HG02678 (cell line): ENCODE measurements at regions not wholly inside any gene's neighbourhood (a gene's known extent, or its start where the extent isn't known, plus 50 kb on each side); places are given as distances from the start of the nearest gene placed in this dataset.
"Not testable (repeated sequence)": the region's sequence is repeated elsewhere in the genome, so short reads cannot be mapped to it uniquely, and the experiment has no call there.

Source experiments
- ATAC-seq: cut with Tn5 transposase; IDR thresholded peaks from one replicate; pipeline ENCODE4 v1.9.1; 2021; ENCODE audit warnings: mild to moderate bottlenecking, moderate library complexity; ENCODE audit not compliant: unreplicated experiment

DNA sequence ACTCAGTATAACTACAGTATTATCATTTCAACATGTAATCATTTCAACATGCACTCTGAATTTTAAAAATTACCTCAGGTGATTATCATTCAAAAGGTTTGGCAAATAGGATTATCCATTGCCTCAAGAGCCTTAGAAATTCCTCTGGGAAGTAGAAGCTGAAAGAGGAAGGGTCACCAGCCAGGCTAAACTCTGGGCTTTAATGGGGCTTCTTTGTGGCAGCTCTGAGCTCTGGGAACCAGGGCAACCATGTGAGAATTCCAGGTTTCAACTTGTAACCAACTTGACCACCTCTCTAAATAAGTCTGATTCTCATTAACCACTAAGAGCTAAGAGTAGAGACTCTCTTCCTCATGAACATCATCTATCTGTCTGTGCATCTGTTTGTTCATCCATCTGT is 117.2 kb upstream of the MED14 start:
- no peak for ATAC-seq

DNA sequence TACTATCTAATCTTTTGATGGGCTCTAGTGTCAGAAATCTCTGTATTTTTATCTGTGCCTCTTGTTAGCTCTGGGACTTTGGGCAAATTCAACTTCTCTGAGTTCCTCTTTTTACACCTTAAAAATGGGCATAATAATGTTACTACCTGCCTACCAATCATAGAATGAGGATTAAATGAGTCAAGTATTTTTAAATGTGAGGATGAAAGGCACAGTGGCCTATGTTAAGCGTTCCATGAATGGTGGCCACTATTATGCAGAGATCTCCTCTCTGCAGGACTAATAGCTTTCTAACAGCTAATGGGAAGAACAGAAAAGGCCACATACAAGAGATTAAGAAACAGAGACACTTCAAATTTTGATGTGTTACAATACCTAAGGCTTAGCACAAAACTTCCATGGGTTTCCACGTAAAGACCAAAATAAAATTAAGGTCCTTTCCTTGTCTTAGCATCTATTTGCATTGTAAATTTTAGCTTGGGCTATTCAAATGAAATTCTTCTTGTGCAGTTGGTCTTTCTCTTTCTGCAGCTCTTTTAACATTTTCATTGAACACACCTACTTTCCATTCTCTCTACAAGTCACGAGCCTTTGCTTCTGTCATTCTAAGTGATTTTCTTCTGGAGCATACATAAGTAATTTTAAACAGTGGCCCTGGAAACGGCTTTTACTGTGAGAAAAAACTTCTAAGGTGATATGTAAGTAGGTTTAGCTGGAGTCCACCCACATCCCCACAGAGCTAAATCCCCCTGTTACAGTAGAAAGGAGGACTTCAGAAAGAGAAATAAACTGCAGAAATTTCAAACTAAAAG is 117.9 kb upstream of the MED14 start:
- ATAC-seq, result no peak

DNA sequence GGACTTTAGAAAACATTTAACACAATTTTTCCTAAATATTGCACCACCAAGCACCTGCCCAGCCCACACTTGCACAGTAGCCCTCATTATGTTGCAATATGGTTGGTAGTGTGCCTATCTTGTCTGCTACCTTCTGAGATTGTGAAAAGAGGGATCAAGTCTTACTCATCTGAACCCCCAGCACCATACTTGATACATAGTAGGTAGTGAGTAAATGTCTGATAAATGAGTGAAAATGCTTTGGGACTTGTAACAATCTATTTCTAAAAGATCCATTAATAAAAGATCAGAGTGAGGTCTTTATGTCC is 118.4 kb upstream of the MED14 start:
- no peak for ATAC-seq

DNA sequence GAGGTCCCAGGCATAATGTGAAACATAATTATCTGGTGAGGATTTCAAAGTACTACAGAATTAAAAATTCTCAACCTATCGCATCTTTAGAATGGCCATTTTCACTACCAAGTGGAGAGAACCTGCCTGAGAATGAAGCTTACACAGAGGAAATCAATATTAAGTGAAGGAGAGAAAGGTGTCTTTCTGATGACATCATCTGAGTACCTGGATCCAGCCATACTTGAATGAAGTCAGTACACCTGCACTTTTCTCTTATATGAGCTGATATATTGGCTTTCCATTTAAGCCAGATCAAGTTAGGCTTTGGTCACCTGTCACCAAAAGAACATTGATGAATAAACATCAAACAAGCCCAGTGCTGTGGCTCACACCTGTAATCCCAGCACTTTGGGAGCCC is 118.9 kb upstream of the MED14 start:
- no peak for ATAC-seq

DNA sequence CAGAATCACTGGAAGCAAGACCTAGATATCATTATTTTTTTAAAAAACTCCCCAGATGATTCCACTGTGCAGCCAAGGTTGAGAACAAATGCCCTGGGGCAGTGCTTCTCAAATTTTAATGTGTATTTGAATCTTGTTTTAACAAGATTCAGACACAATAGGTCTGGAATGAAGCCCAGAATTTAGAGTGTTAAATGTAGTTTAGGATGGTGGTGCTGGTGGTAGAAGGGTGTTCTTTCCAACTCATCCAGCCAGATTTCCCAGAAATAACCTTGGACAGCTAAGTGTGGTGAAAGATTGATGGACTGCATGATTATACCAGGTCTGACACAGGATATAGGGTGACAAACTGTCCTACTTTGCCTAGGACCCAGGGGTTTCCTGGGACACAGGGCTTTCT is 120.1 kb upstream of the MED14 start:
- ATAC-seq, result no peak

DNA sequence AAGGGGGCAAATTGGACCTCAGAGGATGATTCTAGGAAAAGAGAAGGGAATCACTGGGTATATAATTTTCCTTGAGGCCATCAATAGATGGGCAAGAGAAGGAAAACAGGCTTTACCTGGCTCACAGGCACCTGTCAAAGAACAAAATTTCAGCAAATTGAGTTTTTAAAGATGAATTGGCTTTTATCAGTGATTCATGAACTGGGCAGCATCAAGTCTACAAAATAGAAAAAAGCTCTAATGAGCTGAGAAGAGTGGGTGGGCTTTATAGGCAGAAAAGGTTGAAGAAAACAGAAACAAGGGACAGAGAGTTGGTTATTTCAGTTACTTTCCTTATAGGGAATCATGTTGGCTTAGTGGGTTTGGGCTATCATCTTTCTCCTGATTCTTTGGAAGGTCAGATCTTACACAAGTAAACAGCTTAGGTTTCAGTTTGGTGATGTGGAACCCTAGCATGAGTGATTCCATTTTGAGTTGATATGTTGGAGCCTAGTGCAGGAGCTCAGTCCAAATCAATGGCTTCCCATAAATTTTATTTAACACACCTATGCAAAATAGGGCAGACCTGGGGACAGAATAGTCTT is 120.7 kb upstream of the MED14 start:
- no peak for ATAC-seq

DNA sequence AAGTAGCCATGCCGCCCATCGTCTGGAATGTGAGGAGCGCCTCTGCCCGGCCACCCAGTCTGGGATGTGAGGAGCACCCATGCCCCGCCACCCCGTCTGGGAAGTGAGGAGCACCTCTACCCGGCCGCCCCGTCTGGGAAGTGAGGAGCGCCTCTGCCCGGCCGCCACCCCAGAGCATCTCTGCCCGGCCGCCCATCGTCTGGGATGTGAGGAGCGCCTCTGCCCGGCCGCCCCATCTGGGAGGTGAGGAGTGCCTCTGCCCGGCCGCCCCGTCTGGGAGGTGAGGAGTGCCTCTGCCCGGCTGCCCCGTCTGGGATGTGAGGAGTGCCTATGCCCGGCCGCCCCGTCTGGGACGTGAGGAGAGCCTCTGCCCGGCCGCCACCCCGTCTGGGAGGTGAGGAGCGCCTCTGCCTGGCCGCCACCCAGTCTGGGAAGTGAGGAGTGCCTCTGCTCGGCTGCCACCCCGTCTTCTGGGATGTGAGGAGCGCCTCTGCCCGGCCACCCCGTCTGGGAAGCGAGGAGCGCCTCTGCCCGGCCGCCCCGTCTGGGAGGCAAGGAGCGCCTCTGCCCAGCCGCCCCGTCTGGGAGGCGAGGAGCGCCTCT is 126.7 kb upstream of the MED14 start:
- not testable (repeated sequence) for ATAC-seq

DNA sequence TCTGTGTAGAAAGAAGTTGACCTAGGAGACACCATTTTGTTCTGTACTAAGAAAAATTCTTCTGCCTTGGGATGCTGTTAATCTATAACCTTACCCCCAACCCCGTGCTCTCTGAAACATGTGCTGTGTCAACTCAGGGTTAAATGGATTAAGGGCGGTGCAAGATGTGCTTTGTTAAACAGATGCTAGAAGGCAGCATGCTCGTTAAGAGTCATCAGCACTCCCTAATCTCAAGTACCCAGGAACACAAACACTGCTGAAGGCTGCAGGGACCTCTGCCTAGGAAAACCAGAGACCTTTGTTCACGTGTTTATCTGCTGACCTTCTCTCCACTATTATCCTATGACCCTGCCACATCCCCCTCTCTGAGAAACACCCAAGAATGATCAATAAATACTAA is 127.9 kb upstream of the MED14 start:
- not testable (repeated sequence) for ATAC-seq

DNA sequence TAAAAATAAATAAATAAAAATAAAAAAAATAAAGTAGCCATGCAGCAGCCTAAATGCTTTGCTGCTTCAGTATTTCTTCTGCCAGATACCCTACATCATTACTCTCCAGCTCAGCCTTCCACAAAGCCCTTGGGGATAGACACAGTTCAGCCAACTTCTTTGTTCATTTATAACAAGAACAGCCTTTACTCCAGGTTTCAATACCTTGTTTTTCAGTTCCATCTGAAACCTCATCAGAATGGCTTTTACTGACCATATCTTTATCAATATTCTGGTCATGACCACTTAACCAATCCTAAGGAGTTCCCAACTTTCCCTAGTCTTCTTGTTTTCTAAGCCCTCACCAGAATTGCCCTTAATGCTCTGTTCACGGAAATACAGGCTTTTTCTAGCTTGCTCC is 128.3 kb upstream of the MED14 start:
- ATAC-seq, result no peak

DNA sequence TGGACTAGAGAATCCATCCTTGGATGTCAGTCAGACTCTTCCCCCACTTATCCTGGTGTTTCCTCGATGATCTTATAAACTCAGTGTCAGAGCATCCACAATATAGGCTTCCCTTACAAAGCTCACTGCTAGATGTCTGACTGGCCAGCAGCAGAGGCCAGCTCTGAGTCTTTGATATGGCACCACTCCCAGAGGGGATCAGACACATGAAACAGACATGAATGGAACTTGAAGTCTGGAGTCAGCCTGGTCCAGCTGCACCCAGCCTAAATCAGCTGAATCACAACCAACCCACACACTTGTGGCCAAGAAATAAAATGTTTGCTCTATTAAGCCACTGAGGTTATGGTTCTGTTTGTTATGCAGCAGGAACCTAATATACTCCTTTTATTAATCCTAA is 129.6 kb upstream of the MED14 start:
- no peak for ATAC-seq

DNA sequence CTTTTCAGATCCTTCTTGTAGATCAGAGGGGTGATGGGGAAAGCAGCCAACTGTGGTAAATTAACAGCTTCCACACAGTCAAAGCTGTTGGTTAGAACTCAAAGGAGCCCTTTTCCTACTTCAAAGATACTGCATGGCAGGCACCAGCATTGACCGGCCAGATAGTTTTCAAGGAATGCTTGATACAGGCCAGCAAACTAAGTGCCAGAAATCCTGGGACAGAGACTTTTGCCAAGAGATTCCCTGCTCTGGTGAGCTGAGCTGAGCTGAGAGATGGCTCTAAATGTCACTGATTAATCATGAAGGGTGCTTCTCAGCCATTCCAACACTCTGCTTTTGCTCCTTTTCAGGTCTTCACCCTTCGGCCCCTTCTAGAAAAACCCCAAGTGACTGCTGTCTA is 131.6 kb upstream of the MED14 start:
- no peak for ATAC-seq

DNA sequence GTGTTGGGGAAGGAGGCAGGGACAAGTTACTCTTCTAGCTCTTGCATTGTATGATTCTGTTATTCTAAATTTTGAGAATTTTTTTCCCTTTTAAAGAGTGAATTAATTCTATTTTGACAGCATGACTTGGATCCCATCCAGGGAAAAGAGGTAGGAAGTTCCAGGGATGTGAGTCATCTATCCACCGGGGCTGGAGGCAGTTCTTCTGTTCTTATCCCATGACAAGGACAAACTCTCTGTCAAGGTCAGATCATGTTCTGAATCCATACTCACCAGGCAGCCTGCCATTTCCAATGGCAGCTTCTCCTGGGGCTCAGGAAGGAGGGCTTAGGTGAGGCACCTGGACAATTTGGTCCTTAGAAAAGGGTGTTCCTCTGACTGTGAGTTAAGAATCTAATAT is 132.0 kb upstream of the MED14 start:
- ATAC-seq, result no peak

DNA sequence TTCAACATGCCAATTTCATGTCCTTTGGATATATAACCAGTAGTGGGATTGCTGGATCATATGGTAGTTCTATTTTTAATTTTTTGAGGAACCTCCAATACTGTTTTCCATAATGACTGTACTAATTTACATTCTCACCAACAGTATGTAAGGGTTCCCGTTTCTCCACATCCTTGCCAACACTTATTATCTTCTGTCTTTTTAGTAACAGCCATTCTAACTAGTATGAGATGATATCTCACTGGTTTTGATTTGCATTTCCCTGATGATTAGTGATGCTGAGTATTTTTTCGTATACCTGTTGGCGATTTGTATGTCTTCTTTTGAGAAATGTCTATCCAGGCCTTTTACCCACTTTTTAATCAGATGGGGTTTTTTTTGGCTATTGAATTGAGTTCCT is 133.5 kb upstream of the MED14 start:
- no peak for ATAC-seq

DNA sequence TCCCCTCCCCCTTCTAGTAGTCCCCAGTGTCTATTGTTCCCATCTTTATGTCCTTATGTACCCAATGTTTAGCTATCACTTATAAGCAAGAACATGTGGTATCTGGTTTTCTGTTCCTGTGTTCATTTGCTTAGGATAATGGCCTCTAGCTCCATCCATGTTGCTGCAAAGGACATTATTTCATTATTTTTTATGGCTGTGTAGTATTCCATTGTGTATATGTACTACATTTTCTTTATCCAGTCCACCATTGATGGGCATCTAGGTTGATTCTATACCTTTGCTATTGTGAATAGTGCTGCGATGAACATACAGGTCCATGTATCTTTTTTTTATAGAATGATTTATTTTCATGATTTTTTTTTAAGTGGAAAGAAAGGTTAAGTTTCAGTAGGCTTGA is 135.6 kb upstream of the MED14 start:
- not testable (repeated sequence) for ATAC-seq

DNA sequence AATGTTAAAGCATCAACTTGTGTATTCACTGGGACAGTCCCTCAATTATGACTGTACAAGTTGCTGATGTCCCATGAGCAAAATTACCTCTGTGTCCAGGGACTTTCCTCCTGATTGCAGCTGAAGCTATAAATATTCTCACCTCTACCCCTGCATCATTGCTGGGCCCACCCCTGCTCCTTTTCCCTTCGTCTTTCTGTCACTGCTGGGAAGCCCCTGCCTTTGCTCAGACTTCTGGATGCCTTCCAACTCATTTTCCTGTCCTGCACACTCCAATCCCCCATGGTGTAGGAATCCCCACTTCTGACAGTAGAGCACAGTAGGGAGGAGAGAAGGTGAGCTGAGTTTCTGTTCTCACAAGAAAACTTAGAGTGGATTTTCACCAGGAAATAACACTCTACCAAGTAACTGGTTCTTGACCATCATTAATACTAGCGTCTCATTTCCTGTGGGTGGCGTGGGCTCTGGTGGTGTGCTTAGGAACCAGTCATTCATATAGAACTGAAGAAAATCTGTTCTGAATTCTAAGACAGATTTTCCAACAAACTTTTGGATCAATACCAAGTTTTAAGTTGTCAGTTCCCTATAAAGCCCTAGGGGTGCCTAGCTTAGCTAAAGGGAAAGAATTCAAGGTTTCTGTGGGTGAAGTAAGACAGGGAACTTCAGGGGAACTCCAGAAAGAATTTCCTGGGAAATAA is 136.2 kb upstream of the MED14 start:
- peak; percentile 67 for ATAC-seq

DNA sequence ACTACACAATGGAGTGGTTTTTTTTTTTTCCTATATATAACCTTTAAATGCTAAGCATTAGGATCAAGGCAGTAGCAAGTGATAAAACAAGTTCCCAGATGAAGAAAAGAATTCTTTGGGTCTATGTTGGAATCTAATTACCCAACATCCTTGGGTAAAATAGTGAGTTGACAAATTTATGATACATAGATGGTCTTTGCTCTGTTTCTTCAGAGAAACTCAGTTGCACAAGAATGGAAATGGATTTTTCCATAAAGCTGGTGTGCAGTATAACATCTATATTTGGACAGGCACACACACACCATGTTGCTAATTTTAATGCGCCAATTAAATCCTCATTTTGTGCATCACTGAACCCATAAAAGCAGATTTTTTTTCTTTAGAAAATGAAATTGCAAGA is 137.0 kb upstream of the MED14 start:
- ATAC-seq, result no peak

DNA sequence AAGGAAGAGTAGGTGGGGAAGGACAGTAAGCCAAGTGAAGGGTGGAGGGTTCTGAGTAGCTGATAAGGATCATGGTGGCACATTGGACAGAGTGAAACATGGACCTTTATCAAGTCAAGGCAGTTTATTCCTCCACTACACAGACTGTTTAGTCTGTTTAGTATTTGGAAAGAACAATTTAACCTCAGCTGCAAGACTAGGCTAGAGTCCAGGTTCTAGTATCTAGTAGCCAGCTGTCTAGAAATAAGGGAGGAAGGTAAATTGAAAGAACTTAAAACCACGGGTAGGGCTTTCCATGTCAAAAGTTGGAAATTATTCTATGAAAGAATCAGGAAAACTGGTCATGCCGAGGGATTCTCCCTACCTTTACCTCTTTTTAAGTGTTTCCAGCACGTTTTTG is 140.1 kb upstream of the MED14 start:
- no peak for ATAC-seq

DNA sequence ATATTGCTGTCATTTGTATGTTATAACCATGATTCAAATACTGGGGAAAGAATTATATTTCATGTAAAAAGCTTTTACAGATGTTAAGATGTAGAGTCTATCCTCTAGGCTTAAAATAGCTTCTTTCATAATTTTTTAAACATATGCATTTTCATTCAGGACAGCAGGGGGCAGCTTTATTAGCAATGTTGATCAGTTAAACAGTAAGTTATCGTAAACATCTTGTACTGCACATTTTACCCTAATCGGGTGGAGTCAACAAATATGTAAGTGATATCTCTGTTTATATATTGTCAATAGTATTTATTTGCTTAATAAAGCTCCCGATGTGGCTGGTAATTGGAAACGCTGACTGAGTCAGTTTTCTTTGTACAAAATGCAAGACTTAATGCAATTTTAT is 142.5 kb upstream of the MED14 start:
- ATAC-seq, result no peak

DNA sequence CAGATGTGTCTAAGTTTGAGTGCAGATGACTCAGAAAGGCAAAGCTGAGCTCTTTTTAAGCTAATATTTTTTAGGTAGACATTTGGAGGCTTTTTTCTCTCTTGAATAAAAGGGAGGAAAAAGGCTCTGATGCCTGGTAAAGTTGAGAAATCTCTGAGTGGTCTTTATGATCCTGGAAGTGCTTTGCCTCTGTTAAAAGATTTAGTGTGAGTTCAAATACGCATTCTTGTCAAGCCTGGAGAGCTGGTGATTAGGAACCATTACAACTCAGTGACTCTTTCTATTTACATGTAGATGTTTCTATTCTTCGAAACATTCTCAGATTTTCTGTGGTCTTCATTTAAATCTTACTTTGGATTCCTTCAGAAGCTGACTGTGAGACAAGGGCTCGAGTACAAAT is 143.4 kb upstream of the MED14 start:
- no peak for ATAC-seq

DNA sequence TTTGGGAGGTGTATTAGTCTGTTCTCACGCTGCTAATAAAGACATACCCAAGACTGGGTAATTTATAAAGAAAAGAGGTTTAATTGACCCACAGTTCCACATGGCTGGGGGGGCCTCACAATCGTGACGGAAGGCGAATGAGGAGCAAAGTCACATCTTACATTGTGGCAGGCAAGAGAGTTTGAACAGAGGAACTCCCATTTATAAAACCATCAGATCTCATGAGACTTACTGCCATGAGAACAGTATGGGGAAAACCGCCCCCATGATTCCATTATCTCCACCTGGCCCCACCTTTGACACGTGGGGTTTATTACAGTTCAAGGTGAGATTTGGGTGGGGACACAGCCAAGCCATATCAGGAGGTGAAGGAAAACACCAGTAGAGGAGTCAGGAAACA is 143.8 kb upstream of the MED14 start:
- not testable (repeated sequence) for ATAC-seq

DNA sequence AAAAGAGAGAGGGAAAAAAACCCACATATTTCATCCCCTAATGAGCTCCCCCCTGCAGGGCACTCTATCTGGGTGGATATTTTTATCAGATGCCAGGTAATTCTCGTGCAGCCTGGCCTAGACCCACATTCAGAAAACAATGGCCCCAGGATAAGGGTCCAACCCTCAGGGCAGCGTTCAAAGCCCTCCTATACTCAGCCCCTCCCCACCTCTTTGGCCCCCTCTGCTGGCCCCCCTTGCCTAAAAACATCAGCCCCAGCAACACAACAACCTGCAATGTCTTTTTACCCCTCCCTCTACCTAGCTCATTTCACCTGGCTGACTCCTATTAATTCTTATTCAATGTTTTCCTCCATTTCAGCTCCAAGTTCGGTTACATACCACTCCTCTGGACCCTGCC is 145.4 kb upstream of the MED14 start:
- ATAC-seq, result no peak

DNA sequence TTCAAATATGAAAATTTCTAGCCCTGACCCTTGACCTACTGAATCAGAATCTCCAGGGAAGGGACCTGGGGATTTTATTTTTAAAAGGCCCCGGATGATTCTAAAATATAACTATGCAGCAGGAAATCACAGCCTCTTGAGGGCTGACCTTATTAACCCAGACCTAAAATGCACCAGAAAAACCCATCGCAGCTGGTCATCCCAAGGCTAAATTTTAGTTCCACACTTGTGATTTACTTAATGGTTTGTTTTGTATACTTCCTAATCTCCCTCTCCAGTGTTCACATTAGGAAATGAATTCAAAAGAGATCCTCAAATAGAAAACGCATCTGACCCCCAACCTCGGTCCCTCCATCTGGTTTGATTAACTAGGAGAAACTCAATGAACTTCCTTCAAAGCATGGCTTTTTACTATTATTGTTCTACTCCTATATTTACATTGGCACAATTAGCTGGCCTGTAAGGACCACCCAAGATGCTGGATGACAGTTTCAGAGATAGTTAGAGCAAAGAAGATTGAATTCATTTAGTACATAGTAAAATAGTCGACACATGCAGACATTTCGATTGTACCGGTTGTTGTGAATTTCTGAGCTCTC is 147.8 kb upstream of the MED14 start:
- ATAC-seq, result no peak
